Sigmoid colon (tissue), 6 donors: ENCODE measurements at regions not wholly inside any gene's neighbourhood (a gene's known extent, or its start where the extent isn't known, plus 50 kb on each side); places are given as distances from the start of the nearest gene placed in this dataset.

Experiments used
- DNase-seq: peaks from one replicate; pipeline ENCODE4 v3.0.0-alpha.2; 2019
- H3K27ac ChIP-seq, 4 donors: fragments of 200-600 bp; sonication (generic); one replicate each; pipeline ENCODE4 v1.5.1; 2016 to 2019; ENCODE audit warnings: mild to moderate bottlenecking in 1 of 4
- H3K27me3 ChIP-seq, 3 donors: fragments of 200-600 bp; sonication (generic); one replicate each; pipeline ENCODE4 v1.5.1; 2019; ENCODE audit warnings: mild to moderate bottlenecking in 1 of 3
- H3K36me3 ChIP-seq, 4 donors: fragments of 200-600 bp; sonication (generic); one replicate each; pipeline ENCODE4 v1.5.1; 2016 to 2019
- H3K4me1 ChIP-seq, 4 donors: fragments of 200-600 bp; sonication (generic); one replicate each; pipeline ENCODE4 v1.5.1; 2017 to 2019
- H3K4me3 ChIP-seq, 4 donors: fragments of 200-600 bp; sonication (generic); one replicate each; pipeline ENCODE4 v1.5.1; 2017 to 2019; ENCODE audit warnings: mild to moderate bottlenecking in 2 of 4, moderate library complexity in 1 of 4
- H3K9me3 ChIP-seq, 4 donors: fragments of 200-600 bp in 3 of 4; sonication (generic) in 3 of 4; one replicate each; pipeline versions ENCODE4 v1.5.1 to v1.6.1; 2013 to 2019
- EP300 ChIP-seq, 4 donors: sonication (generic); formaldehyde crosslinking; IDR thresholded peaks; one replicate each; pipeline ENCODE4 v1.6.1; 2017; ENCODE audit warnings: antibody characterized with exemption in 4 of 4
- POLR2A ChIP-seq, 2 donors: fragments of 450-650 bp; IDR thresholded peaks; one replicate each; pipeline ENCODE4 v1.6.1; 2016; ENCODE audit warnings: antibody characterized with exemption in 2 of 2, mild to moderate bottlenecking in 2 of 2, moderate library complexity in 2 of 2
- POLR2AphosphoS5 ChIP-seq, 4 donors: sonication (generic); formaldehyde crosslinking; IDR thresholded peaks; one replicate each; pipeline ENCODE4 v1.6.1; 2017; ENCODE audit warnings: antibody characterized with exemption in 4 of 4
- WGBS, 2 donors: extraction: QIAGEN DNeasy Blood & Tissue Kit; methylation state at CpG; one replicate each; pipeline ENCODE4 v1.1.7; 2013; 5-methylcytosine and 5-hydroxymethylcytosine counted together
- intact Hi-C: fragments of 100-400 bp; cut with DNase I; formaldehyde crosslinking; loops from one replicate; pipeline ENCODE4 v1.15.1; 2023
- TF ChIP-seq, protein P1 (sequence below), 4 experiments: fragments of 450-650 bp in 3 of 4; fragments of 200-600 bp in 1 of 4; IDR thresholded peaks; one replicate each; pipeline ENCODE4 v1.5.1; 2016 to 2019; ENCODE audit warnings: antibody characterized with exemption in 4 of 4, mild to moderate bottlenecking in 3 of 4, moderate library complexity in 2 of 4
- donor health status: healthy with polysubstance abuse.
- donor health status: healthy.

DNA sequence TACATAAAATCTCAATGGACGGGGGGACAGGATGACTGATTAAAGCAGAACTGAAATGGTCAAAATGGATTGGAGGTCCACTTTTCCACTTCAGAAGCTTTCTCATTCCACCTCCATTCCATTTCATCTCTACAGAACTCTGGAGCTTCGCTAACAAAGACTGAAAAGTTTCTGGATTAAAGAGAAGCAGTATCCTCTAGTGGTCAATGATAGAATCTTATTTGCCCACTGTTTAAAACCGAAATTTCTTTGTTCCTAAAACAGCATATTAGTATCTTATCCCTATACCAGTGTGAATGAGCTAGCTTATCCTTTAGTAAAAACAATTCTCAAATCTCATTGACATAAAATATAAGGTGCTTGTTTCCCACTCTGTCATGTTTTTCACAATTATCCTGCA lies 890.6 kb downstream of the KCNT2 start:
- no peaks in the 10 kb centered on the region for H3K9me3 ChIP-seq
- no peak for DNase-seq
- 54 to 61% methylated on average over 3 of the region's 3 CpGs for WGBS, 2 donors
- no peak overlapping the region for H3K4me3 ChIP-seq
- no peak overlapping the region for H3K27ac ChIP-seq
- H3K27me3 ChIP-seq, result no peaks in the 10 kb centered on the region
- intact Hi-C loops, result no loop called here
- no peak for TF ChIP-seq EP300 (IDR thresholded peaks at IDR 0.05)
- H3K4me1 ChIP-seq, result no peaks in the 10 kb centered on the region
- no peaks in the 10 kb centered on the region for H3K36me3 ChIP-seq

DNA sequence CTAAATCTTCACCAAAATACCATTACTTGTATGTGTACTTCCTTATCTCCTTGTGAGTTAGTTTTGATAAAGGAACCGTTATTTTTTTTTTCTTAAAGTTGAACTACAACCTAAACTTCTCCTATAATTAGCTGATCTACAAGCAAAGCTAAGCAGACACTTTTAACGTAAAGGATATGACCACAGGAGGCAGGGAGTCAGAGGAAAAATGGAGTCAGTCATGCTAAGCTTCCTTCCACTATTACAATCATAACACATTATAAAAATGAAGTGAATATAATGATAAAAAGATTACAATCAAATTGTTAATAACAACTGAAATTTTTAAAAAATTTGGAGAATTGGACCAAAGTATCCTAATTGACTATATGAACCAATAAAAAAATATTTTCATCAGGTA lies 892.6 kb downstream of the KCNT2 start:
- Histone ChIP-seq H3K4me1 (no peaks in the 10 kb centered on the region), H3K27ac (no peak overlapping the region), H3K27me3 (no peaks in the 10 kb centered on the region), H3K36me3 (no peaks in the 10 kb centered on the region), H3K9me3 (no peaks in the 10 kb centered on the region), H3K4me3 (no peak overlapping the region)
- intact Hi-C loops, result no loop called here
- no peak for DNase-seq
- TF ChIP-seq, protein P1, sequence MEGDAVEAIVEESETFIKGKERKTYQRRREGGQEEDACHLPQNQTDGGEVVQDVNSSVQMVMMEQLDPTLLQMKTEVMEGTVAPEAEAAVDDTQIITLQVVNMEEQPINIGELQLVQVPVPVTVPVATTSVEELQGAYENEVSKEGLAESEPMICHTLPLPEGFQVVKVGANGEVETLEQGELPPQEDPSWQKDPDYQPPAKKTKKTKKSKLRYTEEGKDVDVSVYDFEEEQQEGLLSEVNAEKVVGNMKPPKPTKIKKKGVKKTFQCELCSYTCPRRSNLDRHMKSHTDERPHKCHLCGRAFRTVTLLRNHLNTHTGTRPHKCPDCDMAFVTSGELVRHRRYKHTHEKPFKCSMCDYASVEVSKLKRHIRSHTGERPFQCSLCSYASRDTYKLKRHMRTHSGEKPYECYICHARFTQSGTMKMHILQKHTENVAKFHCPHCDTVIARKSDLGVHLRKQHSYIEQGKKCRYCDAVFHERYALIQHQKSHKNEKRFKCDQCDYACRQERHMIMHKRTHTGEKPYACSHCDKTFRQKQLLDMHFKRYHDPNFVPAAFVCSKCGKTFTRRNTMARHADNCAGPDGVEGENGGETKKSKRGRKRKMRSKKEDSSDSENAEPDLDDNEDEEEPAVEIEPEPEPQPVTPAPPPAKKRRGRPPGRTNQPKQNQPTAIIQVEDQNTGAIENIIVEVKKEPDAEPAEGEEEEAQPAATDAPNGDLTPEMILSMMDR (IDR thresholded peaks at IDR 0.05), result no peak
- TF ChIP-seq POLR2AphosphoS5 (IDR thresholded peaks at IDR 0.05) (no peak), EP300 (IDR thresholded peaks at IDR 0.05) (no peak), POLR2A (IDR thresholded peaks at IDR 0.05) (no peak)
- 58 to 67% methylated on average over 2 of the region's 2 CpGs for WGBS, 2 donors

DNA sequence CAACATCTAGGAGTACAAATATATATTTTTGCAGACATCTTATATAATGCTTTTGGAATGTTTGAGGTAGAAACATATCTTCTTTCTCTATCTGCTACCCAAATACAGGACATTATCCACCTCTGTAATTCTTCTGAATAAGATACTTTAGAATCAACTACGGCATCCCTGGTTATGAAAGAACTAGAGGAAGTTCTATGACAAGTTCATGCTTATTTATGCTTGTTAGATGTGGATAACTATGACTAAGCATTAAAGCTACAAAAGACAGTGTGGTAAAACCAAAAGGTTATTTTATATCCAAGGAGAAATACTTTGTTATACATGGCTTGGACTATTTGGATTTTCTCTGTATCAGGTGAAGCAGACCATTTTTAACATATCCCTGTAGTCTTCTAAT lies 894.0 kb downstream of the KCNT2 start:
- intact Hi-C loops, result no loop called here
- Histone ChIP-seq H3K4me3 (no peak overlapping the region), H3K4me1 (no peaks in the 10 kb centered on the region), H3K27me3 (no peaks in the 10 kb centered on the region), H3K9me3 (no peaks in the 10 kb centered on the region), H3K27ac (no peak overlapping the region), H3K36me3 (no peaks in the 10 kb centered on the region)
- 39 to 70% methylated on average over 1 of the region's 1 CpG for WGBS, 2 donors
- DNase-seq, result no peak
- TF ChIP-seq, protein P1 (IDR thresholded peaks at IDR 0.05), result no peak
- no peak for TF ChIP-seq POLR2A (IDR thresholded peaks at IDR 0.05)
- no peak for TF ChIP-seq EP300 (IDR thresholded peaks at IDR 0.05)
- no peak for TF ChIP-seq POLR2AphosphoS5 (IDR thresholded peaks at IDR 0.05)

DNA sequence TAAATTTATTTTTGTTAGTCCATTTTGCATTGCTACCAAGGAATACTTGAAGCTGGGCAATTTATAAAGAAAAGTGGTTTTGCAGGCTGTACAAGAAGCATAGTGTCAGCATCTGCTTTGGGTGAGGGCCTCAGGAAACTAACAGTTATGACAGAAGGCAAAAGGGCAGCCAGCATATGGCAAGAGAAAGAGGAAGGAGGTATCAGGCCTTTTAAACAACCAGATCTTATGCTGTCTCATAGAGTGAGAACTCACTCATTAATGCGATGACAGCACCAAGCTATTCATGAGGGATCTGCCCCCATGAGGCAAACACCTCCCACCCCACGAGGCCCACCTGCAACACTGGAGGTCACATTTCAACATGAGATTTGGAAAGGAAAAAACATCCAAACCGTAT lies 898.4 kb downstream of the KCNT2 start:
- no peak for DNase-seq
- WGBS, 2 donors, result 40 to 64% methylated on average over 3 of the region's 3 CpGs
- TF ChIP-seq POLR2AphosphoS5 (IDR thresholded peaks at IDR 0.05) (no peak), POLR2A (IDR thresholded peaks at IDR 0.05) (no peak), EP300 (IDR thresholded peaks at IDR 0.05) (no peak)
- TF ChIP-seq, protein P1 (IDR thresholded peaks at IDR 0.05), result no peak
- no peaks in the 10 kb centered on the region for H3K9me3 ChIP-seq
- H3K36me3 ChIP-seq, result no peaks in the 10 kb centered on the region
- H3K27ac ChIP-seq, result no peak overlapping the region
- intact Hi-C loops, result no loop called here
- H3K4me1 ChIP-seq, result no peaks in the 10 kb centered on the region
- no peak overlapping the region for H3K4me3 ChIP-seq
- no peaks in the 10 kb centered on the region for H3K27me3 ChIP-seq

DNA sequence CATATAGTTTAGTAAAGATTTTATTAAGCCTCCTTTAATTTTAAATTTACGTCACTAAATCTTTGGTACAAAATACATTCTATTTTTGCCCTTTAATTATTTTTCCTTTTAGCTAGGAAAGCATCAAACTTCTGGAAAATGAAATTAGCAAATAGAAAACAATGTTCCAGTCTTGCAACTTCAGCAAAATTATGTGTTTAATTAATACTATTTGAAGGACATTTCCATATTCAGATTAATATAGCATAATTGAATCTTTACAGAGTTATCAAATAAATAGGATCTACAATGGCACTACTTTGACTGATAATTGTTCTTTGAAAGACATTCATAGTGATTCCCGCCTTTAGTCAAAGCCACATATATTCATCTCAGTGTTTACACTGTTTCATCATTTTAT lies 904.2 kb downstream of the KCNT2 start:
- 93 to 96% methylated on average over 2 of the region's 2 CpGs for WGBS, 2 donors
- H3K4me3 ChIP-seq, result no peak overlapping the region
- H3K27ac ChIP-seq, result no peak overlapping the region
- no peaks in the 10 kb centered on the region for H3K9me3 ChIP-seq
- H3K4me1 ChIP-seq, result no peaks in the 10 kb centered on the region
- H3K36me3 ChIP-seq, result no peaks in the 10 kb centered on the region
- intact Hi-C loops, result no loop called here
- no peak for DNase-seq
- TF ChIP-seq POLR2A (IDR thresholded peaks at IDR 0.05), result no peak
- no peaks in the 10 kb centered on the region for H3K27me3 ChIP-seq

DNA sequence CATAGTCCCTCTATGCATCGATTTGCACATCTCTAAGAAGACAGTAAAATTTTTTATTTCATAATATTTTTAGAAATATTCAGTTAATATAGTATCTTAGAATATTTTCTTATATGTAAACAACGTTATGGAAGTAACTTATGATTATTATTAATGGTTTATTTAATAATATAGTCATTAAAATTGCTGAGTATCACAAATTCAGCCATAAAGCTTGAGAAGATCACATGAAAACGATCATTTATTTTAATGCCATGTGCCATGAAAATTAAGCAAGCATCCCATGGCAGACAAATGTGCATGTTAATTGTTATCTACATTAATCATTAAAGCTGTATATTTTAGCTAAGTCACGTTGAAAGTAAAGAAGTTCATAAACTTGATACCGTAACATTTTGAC lies 907.1 kb downstream of the KCNT2 start:
- no peak for DNase-seq
- no peaks in the 10 kb centered on the region for H3K4me1 ChIP-seq
- no peaks in the 10 kb centered on the region for H3K27me3 ChIP-seq
- WGBS, 2 donors, result 82 to 86% methylated on average over 5 of the region's 5 CpGs
- no peaks in the 10 kb centered on the region for H3K9me3 ChIP-seq
- H3K27ac ChIP-seq, result no peak overlapping the region
- intact Hi-C loops, result no loop called here
- no peak for TF ChIP-seq EP300 (IDR thresholded peaks at IDR 0.05)
- no peak for TF ChIP-seq POLR2A (IDR thresholded peaks at IDR 0.05)
- TF ChIP-seq, protein P1 (IDR thresholded peaks at IDR 0.05), result no peak
- no peak for TF ChIP-seq POLR2AphosphoS5 (IDR thresholded peaks at IDR 0.05)
- no peak overlapping the region for H3K4me3 ChIP-seq
- H3K36me3 ChIP-seq, result no peaks in the 10 kb centered on the region
